ENCODE measurements at regions not wholly inside any gene's neighbourhood (a gene's known extent, or its start where the extent isn't known, plus 50 kb on each side); places are given as distances from the start of the nearest gene placed in this dataset.

DNA sequence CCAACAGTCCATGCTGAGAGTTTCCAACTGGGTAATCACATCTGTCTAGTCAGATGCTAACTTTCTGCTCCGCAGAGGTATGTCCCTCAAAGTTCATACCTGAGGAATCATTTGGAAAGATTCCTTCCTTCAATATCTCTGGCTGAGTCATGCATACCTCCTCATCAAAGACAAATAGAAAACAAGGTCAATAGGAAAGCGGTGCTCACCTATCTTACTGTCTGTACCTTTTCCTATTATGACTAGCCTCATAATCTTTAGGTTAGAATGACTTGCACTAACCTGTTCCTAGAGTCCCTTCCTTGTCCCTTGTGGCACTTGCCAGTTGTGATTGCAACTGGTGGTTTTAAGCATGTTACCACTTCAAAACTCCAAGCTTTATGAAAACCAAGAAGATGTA, 78.2 kb upstream of the PTPRK start:
- Mint-ChIP-seq H3K36me3 (no peaks in the 10 kb centered on the region), H3K27ac (no peak overlapping the region), H3K4me3 (no peak overlapping the region), H3K4me1 (no peaks in the 10 kb centered on the region), H3K27me3 (ENCODE audit: low read depth in 3 of 3) (no peaks in the 10 kb centered on the region), H3K9me3 (peaks cover 0 to 2% (median 0%) of the 10 kb centered on the region in 7 donors)
- Histone ChIP-seq H3K27me3 (ENCODE audit: control insufficient read depth in 2 of 2, insufficient read depth in 2 of 2, low read length in 2 of 2) (no peaks in the 10 kb centered on the region), H3K9ac (ENCODE audit: insufficient read depth, low read length, poor library complexity, severe bottlenecking) (no peak overlapping the region), H3K36me3 (replicated peaks in 1 of 2; ENCODE audit: control insufficient read depth in 1 of 2, insufficient read depth in 2 of 2, low read length in 2 of 2) (no peaks in the 10 kb centered on the region), H3K79me2 (ENCODE audit: insufficient read depth, low read length) (no peaks in the 10 kb centered on the region), H3K9me3 (replicated peaks in 1 of 2; ENCODE audit: control insufficient read depth in 1 of 2, insufficient read depth in 1 of 2, low read length in 2 of 2) (peaks cover 0 to 4% of the 10 kb centered on the region in 2 donors), H3K4me1 (ENCODE audit: control insufficient read depth in 1 of 2, insufficient read depth in 2 of 2, low read length in 2 of 2) (no peaks in the 10 kb centered on the region), H3K27ac (ENCODE audit: low read depth in 1 of 2, low read length in 2 of 2) (no peak overlapping the region), H3K4me3 (replicated peaks in 1 of 3; ENCODE audit: low read depth in 2 of 3, low read length in 3 of 3) (no peak overlapping the region), H4K20me1 (ENCODE audit: insufficient read depth, low read length) (no peaks in the 10 kb centered on the region), H3K4me2 (replicated peaks; ENCODE audit: extremely low read depth, low read length, poor library complexity, severe bottlenecking) (no peak overlapping the region), H2AFZ (ENCODE audit: insufficient read depth, low read depth, low read length, poor library complexity, severe bottlenecking) (no peak overlapping the region)
- TF ChIP-seq CTCF (IDR thresholded peaks at IDR 0.05), result no peak
- no peak for DNase-seq
- intact Hi-C loops (cut with micrococcal nuclease), result no loop called here
- WGBS (ENCODE audit: insufficient coverage), result 100% methylated on average over 1 of the region's 2 CpGs

DNA sequence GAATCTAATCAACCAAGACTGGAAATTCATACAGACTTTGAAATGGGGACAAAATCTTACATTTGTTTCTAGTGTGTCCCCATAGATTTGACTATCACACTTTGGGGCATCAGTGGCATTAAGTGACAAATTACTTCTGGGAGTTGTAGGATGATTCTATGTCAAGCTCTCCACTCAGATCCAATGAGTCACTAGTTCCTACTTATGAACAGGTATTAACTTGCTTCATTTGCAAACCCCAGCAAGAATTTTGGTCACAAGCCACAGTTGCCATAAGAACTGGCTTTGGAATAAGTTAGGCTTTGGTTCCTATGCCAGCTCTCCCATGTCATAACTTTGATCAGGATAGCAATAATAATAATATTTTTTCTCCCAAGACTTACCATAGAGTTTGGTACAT, 77.6 kb upstream of the PTPRK start:
- intact Hi-C loops (cut with micrococcal nuclease), result no loop called here
- H3K4me2 ChIP-seq (replicated peaks; ENCODE audit: extremely low read depth, low read length, poor library complexity, severe bottlenecking), result no peak overlapping the region
- Mint-ChIP-seq H3K27ac (no peak overlapping the region), H3K27me3 (ENCODE audit: low read depth in 3 of 3) (no peaks in the 10 kb centered on the region), H3K36me3 (no peaks in the 10 kb centered on the region), H3K9me3 (peaks cover 0 to 1% (median 0%) of the 10 kb centered on the region in 7 donors), H3K4me3 (no peak overlapping the region), H3K4me1 (no peaks in the 10 kb centered on the region)
- no peaks in the 10 kb centered on the region for H3K27me3 ChIP-seq (ENCODE audit: control insufficient read depth in 2 of 2, insufficient read depth in 2 of 2, low read length in 2 of 2)
- DNase-seq, result no peak
- H3K4me3 ChIP-seq (replicated peaks in 1 of 3; ENCODE audit: low read depth in 2 of 3, low read length in 3 of 3), result no peak overlapping the region
- H3K79me2 ChIP-seq (ENCODE audit: insufficient read depth, low read length), result no peaks in the 10 kb centered on the region
- no peak for TF ChIP-seq CTCF (IDR thresholded peaks at IDR 0.05)
- H3K4me1 ChIP-seq (ENCODE audit: control insufficient read depth in 1 of 2, insufficient read depth in 2 of 2, low read length in 2 of 2), result no peaks in the 10 kb centered on the region
- no peaks in the 10 kb centered on the region for H4K20me1 ChIP-seq (ENCODE audit: insufficient read depth, low read length)
- H3K27ac ChIP-seq (ENCODE audit: low read depth in 1 of 2, low read length in 2 of 2), result no peak overlapping the region
- peaks cover 0 to 2% of the 10 kb centered on the region in 2 donors for H3K9me3 ChIP-seq (replicated peaks in 1 of 2; ENCODE audit: control insufficient read depth in 1 of 2, insufficient read depth in 1 of 2, low read length in 2 of 2)
- no peak overlapping the region for H3K9ac ChIP-seq (ENCODE audit: insufficient read depth, low read length, poor library complexity, severe bottlenecking)
- H3K36me3 ChIP-seq (replicated peaks in 1 of 2; ENCODE audit: control insufficient read depth in 1 of 2, insufficient read depth in 2 of 2, low read length in 2 of 2), result no peaks in the 10 kb centered on the region
- no peak overlapping the region for H2AFZ ChIP-seq (ENCODE audit: insufficient read depth, low read depth, low read length, poor library complexity, severe bottlenecking)
